Smooth muscle cell (in vitro differentiated cells): ENCODE measurements at regions not wholly inside any gene's neighbourhood (a gene's known extent, or its start where the extent isn't known, plus 50 kb on each side); places are given as distances from the start of the nearest gene placed in this dataset.

Experiments used
- DNase-seq: peaks from one replicate; lab custom pipeline; 2025; ENCODE audit not compliant: unreplicated experiment; lab: John Stamatoyannopoulos, UW
- H2AFZ ChIP-seq: fragments of 200-600 bp; sonication (generic); 2 replicates; pipeline ENCODE4 v1.6.0; 2016; ENCODE audit warnings: antibody characterized with exemption, low read depth, mild to moderate bottlenecking
- H3F3A ChIP-seq: fragments of 200-600 bp; sonication (generic); 2 replicates; pipeline ENCODE4 v1.6.0; 2017; ENCODE audit warnings: antibody characterized with exemption, low read depth
- H3K27ac ChIP-seq: fragments of 200-600 bp; sonication (generic); 2 replicates; pipeline ENCODE4 v1.5.1; 2016; ENCODE audit warnings: low read depth, mild to moderate bottlenecking
- H3K27me3 ChIP-seq: fragments of 200-600 bp; sonication (generic); 2 replicates; pipeline ENCODE4 v1.6.1; 2016; ENCODE audit warnings: low read depth, mild to moderate bottlenecking
- H3K36me3 ChIP-seq: fragments of 200-600 bp; sonication (generic); 2 replicates; pipeline ENCODE4 v1.5.1; 2016; ENCODE audit warnings: low read depth
- H3K4me1 ChIP-seq: fragments of 200-600 bp; sonication (generic); 2 replicates; pipeline ENCODE4 v1.5.1; 2016; ENCODE audit warnings: low read depth
- H3K4me2 ChIP-seq: fragments of 200-600 bp; sonication (generic); 2 replicates; pipeline ENCODE4 v1.6.0; 2016; ENCODE audit warnings: mild to moderate bottlenecking
- H3K4me3 ChIP-seq: fragments of 200-600 bp; sonication (generic); 2 replicates; pipeline ENCODE4 v1.5.1; 2016; ENCODE audit warnings: mild to moderate bottlenecking
- H3K79me2 ChIP-seq: fragments of 200-600 bp; sonication (generic); 2 replicates; pipeline ENCODE4 v1.6.0; 2016; ENCODE audit warnings: low read depth, mild to moderate bottlenecking
- H3K9ac ChIP-seq: fragments of 200-600 bp; sonication (generic); 2 replicates; pipeline ENCODE4 v1.6.0; 2016; ENCODE audit warnings: low read depth
- H3K9me3 ChIP-seq: fragments of 200-600 bp; sonication (generic); replicated peaks from 2 replicates; pipeline ENCODE4 v1.5.1; 2016; ENCODE audit warnings: low read depth
- H4K20me1 ChIP-seq: fragments of 200-600 bp; sonication (generic); 2 replicates; pipeline ENCODE4 v1.6.0; 2016; ENCODE audit warnings: low read depth
- CTCF ChIP-seq: fragments of 200-600 bp; sonication (generic); IDR thresholded peaks from 2 replicates; pipeline ENCODE4 v1.5.1; 2017; ENCODE audit warnings: borderline replicate concordance, mild to moderate bottlenecking, antibody characterized with exemption; ENCODE audit not compliant: insufficient read depth, poor library complexity, severe bottlenecking
- whole genome bisulfite sequencing: methylation state at CpG from one replicate; pipeline ENCODE4 v1.1.7; 2016; ENCODE audit warnings: low lambda C conversion rate; 5-methylcytosine and 5-hydroxymethylcytosine counted together

- Histone ChIP-seq H4K20me1 (no peaks in the 10 kb centered on the region), H3K27me3 (no peaks in the 10 kb centered on the region), H3K9ac (no peak overlapping the region), H3K36me3 (no peaks in the 10 kb centered on the region), H3K9me3 (no peaks in the 10 kb centered on the region), H3F3A (no peaks in the 10 kb centered on the region), H2AFZ (no peak overlapping the region), H3K4me2 (no peak overlapping the region), H3K79me2 (no peaks in the 10 kb centered on the region), H3K4me3 (no peak overlapping the region), H3K27ac (no peak overlapping the region), H3K4me1 (no peaks in the 10 kb centered on the region)
- no peak for TF ChIP-seq CTCF
- no peak for DNase-seq
- whole genome bisulfite sequencing = 92% methylated on average over 3 of the region's 3 CpGs
Observed at GRCh38 chr5:90141984-90142383, 267.6 kb downstream of the CETN3 start.

GRCh38 chr5:90136952-90137528 is 272.5 kb downstream of the CETN3 start:
- no peaks in the 10 kb centered on the region for H3K27me3 ChIP-seq
- 93% methylated on average over 10 of the region's 10 CpGs for WGBS
- no peak overlapping the region for H3K4me2 ChIP-seq
- no peaks in the 10 kb centered on the region for H3K9me3 ChIP-seq
- no peaks in the 10 kb centered on the region for H4K20me1 ChIP-seq
- no peaks in the 10 kb centered on the region for H3K4me1 ChIP-seq
- H3K27ac ChIP-seq = no peak overlapping the region
- H3F3A ChIP-seq = no peaks in the 10 kb centered on the region
- no peak for TF ChIP-seq CTCF
- no peak overlapping the region for H3K9ac ChIP-seq
- no peaks in the 10 kb centered on the region for H3K36me3 ChIP-seq
- H3K4me3 ChIP-seq = no peak overlapping the region
- no peaks in the 10 kb centered on the region for H3K79me2 ChIP-seq
- no peak for DNase-seq
- no peak overlapping the region for H2AFZ ChIP-seq

- Histone ChIP-seq H3K4me3 (no peak overlapping the region), H3K27me3 (no peaks in the 10 kb centered on the region), H3K27ac (no peak overlapping the region), H2AFZ (no peak overlapping the region), H3K4me2 (no peak overlapping the region), H3F3A (no peaks in the 10 kb centered on the region), H3K79me2 (no peaks in the 10 kb centered on the region), H3K36me3 (no peaks in the 10 kb centered on the region), H3K9me3 (no peaks in the 10 kb centered on the region), H4K20me1 (no peaks in the 10 kb centered on the region), H3K4me1 (no peaks in the 10 kb centered on the region), H3K9ac (no peak overlapping the region)
- DNase-seq = no peak
- WGBS = 67% methylated on average over 7 of the region's 7 CpGs
- peak; percentile 8 for TF ChIP-seq CTCF
Observed at GRCh38 chr5:90135779-90136378, 273.7 kb downstream of the CETN3 start.

- Histone ChIP-seq H3K4me2 (no peak overlapping the region), H3F3A (no peaks in the 10 kb centered on the region), H3K9me3 (no peaks in the 10 kb centered on the region), H3K27me3 (no peaks in the 10 kb centered on the region), H3K27ac (no peak overlapping the region), H3K4me1 (no peaks in the 10 kb centered on the region), H3K4me3 (no peak overlapping the region), H2AFZ (no peak overlapping the region), H4K20me1 (no peaks in the 10 kb centered on the region), H3K36me3 (no peaks in the 10 kb centered on the region), H3K79me2 (no peaks in the 10 kb centered on the region), H3K9ac (no peak overlapping the region)
- no peak for DNase-seq
- no peak for TF ChIP-seq CTCF
- 73% methylated on average over 4 of the region's 4 CpGs for WGBS
Observed at GRCh38 chr5:90134892-90135291, 274.7 kb downstream of the CETN3 start.
